ENCODE measurements at regions not wholly inside any gene's neighbourhood (a gene's known extent, or its start where the extent isn't known, plus 50 kb on each side); places are given as distances from the start of the nearest gene placed in this dataset.
"Not testable (repeated sequence)": the region's sequence is repeated elsewhere in the genome, so short reads cannot be mapped to it uniquely, and the experiment has no call there.

DNA sequence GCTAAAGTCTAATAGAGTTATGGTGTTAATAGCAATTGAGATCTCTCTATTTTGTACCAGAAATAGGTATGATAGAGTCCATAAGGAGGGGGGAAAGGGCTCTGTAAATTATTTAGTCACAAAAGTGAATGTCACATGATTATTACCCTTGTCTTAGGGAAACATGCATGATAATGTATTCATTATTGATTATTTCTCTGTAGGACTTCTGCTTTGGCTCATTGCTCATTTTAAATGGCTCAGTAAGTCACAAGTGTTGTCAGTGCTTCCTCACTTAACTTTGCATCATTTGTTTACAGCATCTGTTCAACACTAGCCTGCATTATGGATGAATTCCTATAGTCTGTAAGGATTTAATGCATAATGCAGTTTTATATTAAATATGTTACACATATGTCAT is 788.8 kb upstream of the EDIL3 start:
- DNase-seq: no peak

- no peak for DNase-seq
Observed at GRCh38 chr5:85182344-85182743, 797.7 kb upstream of the EDIL3 start.

DNA sequence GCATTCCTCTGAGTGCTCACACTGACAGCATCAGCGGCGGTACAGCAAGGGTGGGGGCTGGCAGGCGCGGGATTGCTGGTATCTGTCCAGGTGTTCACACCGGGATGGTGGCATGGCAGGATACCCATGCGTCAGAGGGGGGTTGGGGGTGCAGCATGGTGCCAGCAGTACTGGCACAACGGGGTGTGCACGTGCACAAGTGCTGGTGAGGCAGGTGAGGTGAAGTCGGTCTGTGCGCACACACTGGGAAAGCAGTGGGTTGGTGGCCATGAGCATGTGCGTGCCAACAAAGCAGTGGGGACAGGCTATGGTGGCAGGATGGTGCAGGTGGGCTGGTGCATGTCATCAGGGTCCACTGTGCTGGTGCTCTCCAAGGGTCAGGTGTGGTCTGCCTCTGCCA is 819.6 kb upstream of the EDIL3 start:
- no peak for DNase-seq

- DNase-seq: no peak
Observed at GRCh38 chr5:85205430-85205829, 820.8 kb upstream of the EDIL3 start.

DNA sequence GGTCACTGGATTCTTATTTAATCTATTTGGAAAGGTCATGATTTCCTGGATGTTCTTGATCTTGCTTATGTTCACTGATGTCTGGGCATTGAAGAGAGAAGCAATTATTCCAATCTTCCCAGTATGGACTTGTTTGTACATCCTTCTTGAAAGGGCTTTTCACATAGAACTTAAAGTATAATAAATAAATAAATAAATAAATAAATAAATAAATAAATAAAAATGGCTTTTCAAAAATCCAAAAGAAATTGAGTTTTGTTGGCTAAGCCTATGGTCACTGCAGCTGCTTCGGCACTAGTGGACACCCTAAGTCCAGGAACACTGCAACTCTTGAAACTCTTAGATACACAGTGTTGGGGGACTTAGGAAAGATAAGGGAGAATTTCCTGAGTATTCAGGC is 840.7 kb upstream of the EDIL3 start:
- no peak for DNase-seq

GRCh38 chr5:85249204-85249603 is 864.5 kb upstream of the EDIL3 start:
- no peak for DNase-seq

DNA sequence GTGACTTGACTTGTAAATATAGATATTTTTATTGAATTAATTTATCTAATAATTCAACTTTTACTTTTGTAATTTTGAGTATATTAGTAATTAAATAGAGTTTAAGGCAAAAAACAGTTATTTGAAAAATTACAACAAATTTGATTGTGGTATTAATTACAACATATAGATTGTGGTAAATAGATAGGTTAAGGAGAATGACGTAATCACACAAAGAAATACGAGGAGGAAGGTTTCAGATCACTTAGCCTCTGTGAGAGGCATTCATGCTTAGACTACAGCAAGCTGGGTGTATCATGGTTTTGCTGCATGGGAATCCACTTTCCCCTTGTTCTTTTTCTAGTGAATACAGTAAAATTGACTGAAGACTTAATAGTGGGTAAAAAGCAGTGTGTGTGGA is 878.4 kb upstream of the EDIL3 start:
- no peak for DNase-seq

GRCh38 chr5:85266692-85267091 is 882.0 kb upstream of the EDIL3 start:
- DNase-seq: no peak

GRCh38 chr5:85268194-85268593 is 883.5 kb upstream of the EDIL3 start:
- no peak for DNase-seq

- no peak for DNase-seq
Observed at GRCh38 chr5:85278193-85278592, 893.5 kb upstream of the EDIL3 start.

- DNase-seq: no peak
Observed at GRCh38 chr5:85288914-85289313, 904.2 kb upstream of the EDIL3 start.

DNA sequence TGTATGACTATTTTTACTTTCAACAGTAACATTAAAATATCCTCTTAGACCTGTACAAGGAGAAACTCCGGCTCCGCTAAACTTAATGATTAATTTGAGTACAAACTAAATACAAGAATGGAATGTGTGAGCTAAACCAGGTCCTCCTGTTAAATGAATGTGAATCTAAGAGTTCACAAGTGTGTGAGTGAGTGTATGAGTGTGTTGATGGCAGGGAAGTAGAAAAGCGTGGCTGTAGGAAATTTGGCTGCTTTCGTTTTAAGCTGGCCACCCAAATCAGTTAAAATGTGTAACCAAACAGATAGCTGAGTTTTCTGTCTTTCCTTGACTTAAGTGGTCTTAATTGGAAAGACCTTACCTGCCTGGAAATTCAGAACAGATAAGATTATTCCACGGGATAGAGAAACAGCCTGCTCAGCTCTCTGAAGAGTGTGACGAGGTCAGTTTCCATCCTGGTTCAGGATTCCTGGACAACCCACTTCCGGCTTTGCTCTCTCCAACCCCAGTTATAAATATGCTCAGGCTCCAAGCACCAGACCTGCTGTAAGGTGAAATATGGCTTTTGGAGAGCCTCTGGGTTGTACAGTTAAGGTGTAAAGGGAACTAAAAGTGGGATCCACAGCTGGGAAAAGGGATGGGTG is 908.6 kb upstream of the EDIL3 start:
- DNase-seq: no peak

GRCh38 chr5:85304524-85304923 is 919.8 kb upstream of the EDIL3 start:
- DNase-seq: no peak

GRCh38 chr5:85305766-85306165 is 921.1 kb upstream of the EDIL3 start:
- no peak for DNase-seq

GRCh38 chr5:85311536-85311935 is 926.9 kb upstream of the EDIL3 start:
- no peak for DNase-seq

GRCh38 chr5:85320495-85320894 is 935.8 kb upstream of the EDIL3 start:
- DNase-seq: no peak

- DNase-seq: no peak
Observed at GRCh38 chr5:85333276-85333675, 948.6 kb upstream of the EDIL3 start.

- DNase-seq: no peak
Observed at GRCh38 chr5:85337435-85337834, 952.8 kb upstream of the EDIL3 start.

DNA sequence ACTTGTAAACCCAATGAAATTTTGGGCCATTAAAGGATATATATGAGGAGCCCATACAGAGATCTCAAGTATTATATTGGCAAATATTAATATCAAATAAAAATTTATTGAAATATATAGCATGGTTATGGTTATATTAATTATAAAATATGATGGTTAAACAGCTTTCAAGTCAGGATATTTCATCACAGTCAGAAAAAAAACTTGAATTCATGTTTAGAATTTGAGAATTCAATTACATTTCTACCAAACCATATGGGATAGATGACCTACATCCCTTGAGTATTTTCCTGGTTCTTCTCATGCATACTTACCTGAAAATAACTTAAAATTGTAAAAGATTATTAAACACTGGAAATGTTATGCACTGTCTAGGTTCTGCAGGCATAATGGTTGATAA is 956.1 kb upstream of the EDIL3 start:
- DNase-seq: no peak

DNA sequence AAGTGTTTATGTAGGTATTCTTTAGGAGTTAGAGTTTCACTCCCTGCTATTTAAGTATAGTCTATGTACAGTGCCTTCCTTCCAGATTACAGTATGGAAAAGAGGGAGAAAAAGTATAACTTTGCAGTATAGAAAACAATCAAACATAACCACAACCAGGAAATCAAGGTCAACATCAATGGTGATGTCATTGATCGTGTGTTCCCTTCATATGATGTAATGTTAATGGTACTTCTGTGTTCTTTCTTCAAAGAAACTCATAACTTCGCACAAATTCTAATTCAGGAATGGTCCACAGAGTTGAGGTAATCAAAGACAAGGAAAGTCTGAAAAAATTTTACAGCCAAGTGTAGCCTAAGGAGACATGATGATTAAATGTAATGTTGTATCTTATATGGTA is 961.1 kb upstream of the EDIL3 start:
- DNase-seq: no peak

DNA sequence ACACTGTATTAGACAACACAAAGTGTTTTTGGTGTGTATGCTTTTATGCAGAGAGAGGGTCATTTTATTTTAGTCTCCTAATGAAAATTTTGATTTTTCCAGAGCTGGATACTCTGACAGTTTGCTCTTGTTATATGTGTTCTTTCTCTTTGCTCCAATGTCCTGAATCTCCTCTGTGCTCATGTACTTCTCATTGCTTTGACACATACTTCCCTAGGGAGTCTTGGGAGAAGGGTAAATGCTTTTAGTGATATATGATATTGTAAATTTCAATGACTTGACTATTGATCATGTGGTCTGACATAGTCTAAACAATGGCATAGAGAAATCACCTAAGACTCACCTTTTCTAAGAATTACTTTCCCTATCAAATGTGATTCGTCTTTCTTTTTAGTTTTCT is 972.6 kb upstream of the EDIL3 start:
- DNase-seq: no peak

DNA sequence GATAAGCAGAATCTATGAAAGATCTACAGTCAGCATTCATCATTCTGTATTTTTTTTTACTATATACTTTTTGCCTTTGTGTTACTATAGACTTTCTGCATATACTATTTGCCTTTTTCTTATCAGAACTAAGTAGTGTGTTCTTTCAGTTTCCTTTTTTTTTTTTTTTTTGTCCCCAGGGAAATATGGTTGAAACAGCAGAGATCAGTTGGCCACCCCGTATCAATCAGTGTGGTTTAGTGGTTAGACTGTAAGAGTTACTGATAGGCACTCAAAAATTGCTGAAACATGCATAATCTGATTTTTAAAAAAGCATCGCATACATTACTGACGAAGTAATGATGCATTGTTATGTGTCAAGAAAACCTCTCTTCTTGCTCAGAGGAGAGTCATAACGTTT is 990.8 kb upstream of the EDIL3 start:
- no peak for DNase-seq

- no peak for DNase-seq
Observed at GRCh38 chr5:85388770-85389169, 1004.1 kb upstream of the EDIL3 start.

DNA sequence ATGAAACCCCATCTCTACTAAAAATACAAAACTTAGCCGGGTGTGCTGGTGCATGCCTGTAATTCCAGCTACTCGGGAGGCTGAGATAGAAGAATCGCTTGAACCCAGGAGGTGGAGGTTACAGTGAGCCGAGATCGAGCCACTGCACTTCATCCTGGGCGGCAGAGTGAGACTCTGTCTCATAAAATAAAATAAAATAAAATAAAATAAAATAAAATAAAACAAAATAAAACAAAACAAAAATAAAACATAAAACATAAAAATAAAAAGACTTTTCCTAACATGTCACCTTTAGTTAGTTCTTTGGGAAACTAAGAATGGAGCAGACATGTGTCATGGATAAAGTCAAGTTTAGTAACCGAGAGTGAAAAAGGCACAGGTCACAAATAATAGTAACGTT is 1007.6 kb upstream of the EDIL3 start:
- DNase-seq: not testable (repeated sequence)

GRCh38 chr5:85395526-85395925 is 1010.8 kb upstream of the EDIL3 start:
- DNase-seq: no peak

GRCh38 chr5:85397451-85397850 is 1012.8 kb upstream of the EDIL3 start:
- no peak for DNase-seq
